HuH-7.5 (cell line): ENCODE measurements at regions not wholly inside any gene's neighbourhood (a gene's known extent, or its start where the extent isn't known, plus 50 kb on each side); places are given as distances from the start of the nearest gene placed in this dataset.

Source experiments
- DNase-seq: peaks from one replicate; pipeline ENCODE4 v3.0.0; 2011; ENCODE audit warnings: low spot score

GRCh38 chr14:58697930-58698642 is 60.3 kb downstream of the DACT1 start:
- DNase-seq: no peak

GRCh38 chr14:58699681-58700205 is 62.0 kb downstream of the DACT1 start:
- no peak for DNase-seq

- no peak for DNase-seq
Measured at GRCh38 chr14:58701156-58701555, 63.4 kb downstream of the DACT1 start.

DNA sequence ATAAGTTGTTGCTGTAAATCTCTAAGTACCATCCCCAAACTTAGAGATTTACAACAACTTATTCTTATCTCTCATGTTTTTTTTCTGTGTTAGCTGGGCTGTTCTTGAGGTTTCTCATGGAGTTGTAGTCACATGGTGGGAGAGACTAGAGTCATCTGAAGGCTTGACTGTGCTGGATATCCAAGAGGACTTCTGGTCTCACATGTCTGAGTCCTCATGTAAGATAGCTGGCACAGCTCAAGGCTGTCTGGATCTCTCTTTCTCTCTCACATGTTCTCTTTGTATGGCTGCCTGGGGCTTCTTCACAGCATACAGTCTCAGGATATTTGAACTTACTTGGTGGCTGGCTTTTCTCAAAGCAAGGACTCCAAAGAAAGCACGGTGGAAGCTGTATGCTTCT is 63.8 kb downstream of the DACT1 start:
- no peak for DNase-seq

DNA sequence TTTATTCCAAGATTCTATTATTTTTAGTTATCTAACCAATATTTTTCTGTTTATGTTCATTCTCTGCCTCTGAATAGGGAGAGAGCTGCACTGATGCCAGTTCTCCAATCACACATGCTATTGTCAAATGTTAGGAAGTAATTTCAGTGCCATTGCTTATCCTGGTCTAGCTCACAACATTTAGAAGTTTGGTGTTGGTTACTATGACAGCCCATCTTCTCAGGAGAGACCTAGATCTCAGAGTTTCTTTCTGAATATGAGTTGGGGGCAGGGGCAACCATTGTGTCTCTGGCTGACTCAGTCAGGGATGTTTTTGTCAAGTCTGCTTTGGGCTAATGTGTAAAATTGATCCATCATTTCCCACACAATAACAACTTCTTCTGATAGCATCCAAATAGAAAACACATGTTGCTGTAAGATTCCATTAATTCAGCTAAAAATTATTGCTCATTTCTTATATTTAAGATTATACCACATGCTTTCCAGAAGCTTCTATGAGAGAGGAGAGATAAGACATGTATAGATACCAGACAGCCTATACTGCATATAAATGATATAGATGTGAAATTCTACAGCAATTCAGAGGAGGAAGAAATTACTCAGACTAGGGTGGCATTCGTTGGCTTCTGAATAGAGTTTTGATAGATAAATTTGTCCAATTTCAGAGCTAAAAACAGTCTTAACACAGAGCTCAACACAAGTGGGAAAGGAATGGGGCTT is 64.8 kb downstream of the DACT1 start:
- no peak for DNase-seq

DNA sequence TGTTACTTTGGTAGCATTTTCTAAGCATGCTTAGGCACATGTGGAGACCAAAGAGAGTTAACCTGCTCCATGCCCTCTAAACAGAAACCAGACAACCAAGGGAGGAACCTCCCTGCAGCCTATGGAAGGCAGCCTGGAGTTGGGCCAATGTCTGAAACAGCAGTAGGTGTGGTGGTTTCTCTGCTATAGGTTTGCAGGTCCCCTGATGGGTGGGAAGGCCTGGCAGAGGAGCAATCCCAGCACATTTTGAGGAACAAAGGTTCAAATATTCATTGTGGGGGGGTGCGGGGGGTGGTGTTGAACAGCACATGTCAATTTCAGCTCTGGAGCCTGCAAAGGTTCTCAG is 65.4 kb downstream of the DACT1 start:
- no peak for DNase-seq

DNA sequence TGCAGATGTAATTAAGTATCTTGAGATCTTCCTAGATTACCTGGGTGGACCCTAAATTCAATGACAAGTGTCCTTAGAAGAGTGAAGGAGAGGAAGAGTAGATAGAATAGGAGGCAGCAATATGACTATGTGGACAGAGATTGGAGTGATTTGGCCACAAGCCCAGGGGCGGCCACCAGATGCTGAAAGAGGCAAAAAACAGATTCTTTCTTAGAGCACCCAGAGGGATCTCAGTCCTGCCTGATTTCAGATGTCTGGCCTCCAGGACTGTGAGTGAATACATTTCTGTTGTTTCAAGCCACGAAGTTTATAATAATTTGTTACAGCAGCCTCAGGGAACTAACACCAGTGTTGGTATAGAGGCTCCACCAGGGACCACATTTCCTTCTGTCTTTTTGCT is 67.3 kb downstream of the DACT1 start:
- no peak for DNase-seq

DNA sequence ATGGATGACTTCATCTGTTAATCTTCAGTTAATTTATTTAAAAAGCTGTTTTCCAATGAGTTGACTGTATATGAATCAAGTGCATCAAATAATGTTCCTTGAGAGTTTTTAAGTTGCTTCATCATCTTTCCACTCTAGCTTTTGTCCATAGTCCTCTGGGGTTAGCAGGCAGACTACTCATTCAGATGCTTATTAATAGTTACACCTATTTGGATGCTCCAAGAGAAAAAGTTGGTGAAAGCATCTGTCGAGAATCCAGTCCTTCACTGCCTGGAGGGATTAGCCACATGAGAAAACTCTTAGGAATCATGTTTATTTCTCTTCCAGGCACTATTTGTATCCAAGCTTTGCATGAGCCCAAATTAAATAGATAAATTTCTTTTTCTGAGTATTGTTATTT is 70.2 kb downstream of the DACT1 start:
- no peak for DNase-seq

DNA sequence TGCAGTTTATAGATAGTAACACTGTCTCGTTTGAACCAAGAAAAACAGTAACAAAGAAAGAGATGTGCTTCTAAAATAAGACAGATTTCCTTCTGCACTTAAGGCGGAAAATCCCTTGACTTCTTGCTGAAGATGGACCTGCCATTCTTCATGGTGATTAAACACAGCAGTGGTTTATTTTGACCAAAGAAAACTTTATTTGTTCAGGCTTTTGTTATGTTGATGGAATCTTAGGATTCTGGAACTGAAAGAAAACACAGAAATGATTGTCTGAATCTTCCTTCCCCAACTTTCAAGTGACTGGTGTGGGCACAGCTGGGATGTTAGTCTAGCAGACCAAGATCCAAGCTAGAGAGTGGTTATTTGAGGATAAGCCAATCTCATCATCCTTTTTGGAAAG is 72.2 kb downstream of the DACT1 start:
- no peak for DNase-seq

DNA sequence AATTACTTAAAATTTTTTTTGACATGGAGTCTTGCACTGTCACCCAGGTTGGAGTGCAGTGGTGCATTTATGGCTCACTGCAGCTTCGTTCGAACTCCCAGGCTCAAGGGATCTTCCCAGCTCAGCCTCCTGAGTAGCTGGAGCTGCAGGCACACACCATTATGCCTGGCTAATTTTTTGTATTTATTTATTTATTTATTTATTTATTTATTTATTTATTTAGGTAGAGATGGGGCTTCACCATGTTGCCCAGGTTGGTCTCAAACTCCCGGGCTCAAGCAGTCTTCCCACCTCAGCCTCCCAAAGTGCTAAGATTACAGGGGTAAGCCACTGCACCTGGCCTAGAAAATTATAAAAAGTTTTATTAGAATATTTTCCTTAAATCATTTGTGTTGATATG is 73.6 kb downstream of the DACT1 start:
- DNase-seq: no peak

DNA sequence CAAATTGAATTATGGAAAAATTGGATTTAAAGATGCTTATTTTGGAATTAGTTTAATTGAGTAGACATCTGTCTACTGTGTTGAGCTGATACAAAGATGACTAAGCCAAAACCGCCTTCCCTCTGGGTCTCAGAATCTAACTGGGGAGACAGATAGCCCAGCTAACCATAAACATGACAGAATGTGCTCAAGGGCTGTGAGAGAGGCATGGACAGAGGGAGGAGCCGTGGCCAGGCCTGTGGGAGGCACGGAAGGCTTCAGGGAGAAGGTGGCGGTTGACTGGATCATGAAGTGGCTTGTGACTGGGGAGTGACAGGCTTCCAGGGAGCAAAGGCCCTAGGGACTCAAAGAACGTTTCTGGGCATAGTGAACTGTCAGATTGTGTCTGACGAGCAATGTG is 74.6 kb downstream of the DACT1 start:
- DNase-seq: no peak

DNA sequence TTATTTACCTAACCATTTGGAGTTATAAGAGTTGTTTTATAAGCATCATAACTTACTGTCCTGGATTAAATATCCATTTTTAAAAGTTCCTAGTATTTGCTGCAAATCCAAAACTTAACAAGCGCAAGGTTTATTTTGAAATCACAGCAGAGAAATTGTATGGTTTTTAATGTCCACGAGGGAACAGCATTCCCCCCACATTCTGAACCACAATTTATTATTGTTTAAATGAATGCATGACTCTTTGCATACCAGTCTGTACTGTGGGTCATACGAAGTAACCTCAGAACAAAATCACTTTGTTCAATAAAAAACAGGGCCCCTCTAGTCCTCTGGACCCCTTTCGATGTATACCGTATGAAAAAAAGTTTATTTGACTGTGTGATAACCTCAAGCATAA is 75.9 kb downstream of the DACT1 start:
- no peak for DNase-seq

GRCh38 chr14:58716706-58717105 is 78.9 kb downstream of the DACT1 start:
- no peak for DNase-seq

DNA sequence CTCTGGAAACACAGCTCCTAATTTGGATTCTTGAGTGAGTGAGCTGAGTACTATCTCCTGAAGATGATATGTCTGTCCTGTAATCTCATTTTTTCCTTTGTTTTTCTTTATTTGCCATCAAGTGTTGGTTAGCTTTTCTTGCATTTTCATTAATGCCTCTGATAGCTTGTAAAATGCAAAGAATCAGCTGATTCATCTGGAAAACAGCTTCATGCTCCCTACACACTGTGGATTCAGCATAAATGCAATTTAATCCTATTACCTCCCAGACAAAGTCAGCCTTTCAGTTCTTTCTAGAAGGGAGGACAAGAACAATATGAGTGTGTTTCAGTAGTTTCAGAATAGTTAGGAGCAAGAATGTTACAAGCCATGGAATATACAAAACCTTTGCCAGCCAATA is 79.4 kb downstream of the DACT1 start:
- DNase-seq: no peak

- DNase-seq: no peak
Measured at GRCh38 chr14:58717813-58718212, 80.1 kb downstream of the DACT1 start.

GRCh38 chr14:58718226-58719205 is 80.8 kb downstream of the DACT1 start:
- DNase-seq: no peak

GRCh38 chr14:58721723-58722122 is 84.0 kb downstream of the DACT1 start:
- DNase-seq: no peak

- no peak for DNase-seq
Measured at GRCh38 chr14:58722441-58722840, 84.7 kb downstream of the DACT1 start.

- no peak for DNase-seq
Measured at GRCh38 chr14:58724206-58724605, 86.4 kb downstream of the DACT1 start.

GRCh38 chr14:58724702-58725101 is 86.9 kb downstream of the DACT1 start:
- no peak for DNase-seq

DNA sequence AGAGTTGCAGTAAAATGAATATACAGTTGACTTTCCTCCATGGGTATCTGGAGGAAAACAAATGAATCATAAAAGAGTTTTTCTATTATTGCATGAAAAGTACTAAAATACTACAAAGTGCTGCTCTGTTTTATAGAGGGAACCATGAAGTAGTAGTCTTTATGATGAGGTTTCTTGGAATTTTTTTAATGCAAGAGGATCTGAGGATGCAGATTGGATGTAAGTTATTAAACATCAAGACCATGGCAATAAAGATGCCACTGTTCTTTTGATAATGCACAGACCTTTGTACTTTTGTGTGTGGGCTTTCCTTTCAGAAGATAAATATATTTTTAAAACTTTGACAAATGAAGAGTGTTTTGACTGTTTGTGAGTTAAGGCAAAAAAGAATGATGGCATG is 87.5 kb downstream of the DACT1 start:
- DNase-seq: no peak

DNA sequence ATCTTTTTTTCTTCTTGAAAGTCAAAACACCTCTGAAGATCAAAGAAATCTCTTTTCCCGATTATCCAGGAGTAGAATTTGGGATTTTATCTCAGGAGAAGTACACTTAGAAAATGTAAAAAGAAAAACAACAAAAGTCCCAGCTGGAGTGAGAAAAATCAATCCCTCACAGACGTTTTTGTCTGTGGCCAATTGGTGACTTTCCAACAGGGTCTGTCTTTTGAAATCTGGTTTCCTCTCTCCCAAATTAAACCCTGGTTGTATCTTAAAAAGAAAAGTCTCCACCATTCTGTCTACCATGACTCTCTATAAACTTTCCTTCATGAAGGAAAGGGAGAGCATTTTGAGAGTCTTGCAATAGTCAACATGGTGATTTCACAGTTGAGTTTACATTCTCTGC is 88.1 kb downstream of the DACT1 start:
- DNase-seq: no peak
